ENCODE measurements at regions not wholly inside any gene's neighbourhood (a gene's known extent, or its start where the extent isn't known, plus 50 kb on each side); places are given as distances from the start of the nearest gene placed in this dataset.

GRCh38 chr6:11428895-11429294, 108.7 kb upstream of the TMEM170B start:
- Histone ChIP-seq H3K27ac (ENCODE audit: low read depth, low read length) (no peak overlapping the region), H3K4me3 (ENCODE audit: low read depth, low read length) (no peak overlapping the region), H3K79me2 (ENCODE audit: control insufficient read depth, insufficient read depth, low read length, poor library complexity) (no peaks in the 10 kb centered on the region), H3K18ac (ENCODE audit: low read length) (no peak overlapping the region), H4K91ac (ENCODE audit: low read depth, low read length) (no peak overlapping the region), H3K27me3 (ENCODE audit: insufficient read depth, low read length) (no peaks in the 10 kb centered on the region), H2AK5ac (ENCODE audit: low read length) (no peak overlapping the region), H3K4me2 (ENCODE audit: low read length) (peak overlapping the region; percentile 17), H3K79me1 (ENCODE audit: low read length) (peaks cover 22% of the 10 kb centered on the region), H3K23ac (ENCODE audit: low read length) (no peak overlapping the region), H3K36me3 (ENCODE audit: control insufficient read depth in 1 of 2, insufficient read depth in 2 of 2, low read length in 2 of 2) (peaks cover 0 to 1% of the 10 kb centered on the region in 2 experiments), H2AFZ (ENCODE audit: insufficient read depth, low read length, poor library complexity) (no peak overlapping the region), H3K4ac (ENCODE audit: low read depth, low read length) (no peak overlapping the region), H3K4me1 (ENCODE audit: control insufficient read depth in 1 of 2, insufficient read depth in 2 of 2, low read length in 2 of 2) (peaks cover 16 to 34% of the 10 kb centered on the region in 2 experiments), H3K9ac (ENCODE audit: low read length) (no peak overlapping the region), H3K9me3 (ENCODE audit: insufficient read depth, low read depth, low read length) (no peaks in the 10 kb centered on the region), H3K14ac (ENCODE audit: low read length) (no peak overlapping the region), H2BK5ac (ENCODE audit: low read depth, low read length, poor library complexity) (no peak overlapping the region), H2BK12ac (ENCODE audit: low read length) (no peak overlapping the region), H2BK120ac (ENCODE audit: insufficient read depth, low read length, poor library complexity) (no peak overlapping the region), H4K8ac (ENCODE audit: low read depth, low read length) (no peak overlapping the region), H4K12ac (ENCODE audit: low read depth, low read length) (no peak overlapping the region)
- no CpG with 5 or more reads among the region's 3 CpGs for WGBS (ENCODE audit: extremely low coverage, insufficient coverage, insufficient read length)
- peak; percentile 87 to 96 for DNase-seq

- Histone ChIP-seq H3K27ac (ENCODE audit: low read depth, low read length) (peak overlapping the region; percentile 31), H2BK5ac (ENCODE audit: low read depth, low read length, poor library complexity) (peak overlapping the region; percentile 86), H4K12ac (ENCODE audit: low read depth, low read length) (no peak overlapping the region), H2AK5ac (ENCODE audit: low read length) (peak overlapping the region; percentile 57), H3K36me3 (ENCODE audit: control insufficient read depth in 1 of 2, insufficient read depth in 2 of 2, low read length in 2 of 2) (peaks cover 0 to 1% of the 10 kb centered on the region in 2 experiments), H3K9ac (ENCODE audit: low read length) (no peak overlapping the region), H3K9me3 (ENCODE audit: insufficient read depth, low read depth, low read length) (no peaks in the 10 kb centered on the region), H3K4ac (ENCODE audit: low read depth, low read length) (peak overlapping the region; percentile 31), H3K14ac (ENCODE audit: low read length) (peak overlapping the region; percentile 70), H2AFZ (ENCODE audit: insufficient read depth, low read length, poor library complexity) (peak overlapping the region; percentile 6), H4K8ac (ENCODE audit: low read depth, low read length) (peak overlapping the region; percentile 61), H3K79me2 (ENCODE audit: control insufficient read depth, insufficient read depth, low read length, poor library complexity) (no peaks in the 10 kb centered on the region), H4K91ac (ENCODE audit: low read depth, low read length) (peak overlapping the region; percentile 82), H3K18ac (ENCODE audit: low read length) (peak overlapping the region; percentile 60), H3K4me3 (ENCODE audit: low read depth, low read length) (no peak overlapping the region), H3K4me1 (ENCODE audit: control insufficient read depth in 1 of 2, insufficient read depth in 2 of 2, low read length in 2 of 2) (peaks cover 16 to 38% of the 10 kb centered on the region in 2 experiments), H3K27me3 (ENCODE audit: insufficient read depth, low read length) (no peaks in the 10 kb centered on the region), H3K79me1 (ENCODE audit: low read length) (peaks cover 22% of the 10 kb centered on the region), H2BK12ac (ENCODE audit: low read length) (peak overlapping the region; percentile 95), H3K4me2 (ENCODE audit: low read length) (no peak overlapping the region), H2BK120ac (ENCODE audit: insufficient read depth, low read length, poor library complexity) (peak overlapping the region; percentile 89), H3K23ac (ENCODE audit: low read length) (no peak overlapping the region)
- WGBS (ENCODE audit: extremely low coverage, insufficient coverage, insufficient read length) = no CpG with 5 or more reads among the region's 2 CpGs
- no peak for DNase-seq
These were observed 109.2 kb upstream of the TMEM170B start for GRCh38 chr6:11428371-11428770.

GRCh38 chr6:11427723-11428245, 109.8 kb upstream of the TMEM170B start:
- no peak overlapping the region for H3K9ac ChIP-seq (ENCODE audit: low read length)
- peaks cover 16 to 38% of the 10 kb centered on the region in 2 experiments for H3K4me1 ChIP-seq (ENCODE audit: control insufficient read depth in 1 of 2, insufficient read depth in 2 of 2, low read length in 2 of 2)
- peak in 1 of 2 donors; percentile 52 for DNase-seq
- H4K91ac ChIP-seq (ENCODE audit: low read depth, low read length) = peak overlapping the region; percentile 82
- H3K36me3 ChIP-seq (ENCODE audit: control insufficient read depth in 1 of 2, insufficient read depth in 2 of 2, low read length in 2 of 2) = peaks cover 0 to 1% of the 10 kb centered on the region in 2 experiments
- H3K18ac ChIP-seq (ENCODE audit: low read length) = peak overlapping the region; percentile 60
- H3K23ac ChIP-seq (ENCODE audit: low read length) = no peak overlapping the region
- peak overlapping the region; percentile 89 for H2BK120ac ChIP-seq (ENCODE audit: insufficient read depth, low read length, poor library complexity)
- H3K4me3 ChIP-seq (ENCODE audit: low read depth, low read length) = no peak overlapping the region
- H4K12ac ChIP-seq (ENCODE audit: low read depth, low read length) = no peak overlapping the region
- peak overlapping the region; percentile 95 for H2BK12ac ChIP-seq (ENCODE audit: low read length)
- H3K14ac ChIP-seq (ENCODE audit: low read length) = peak overlapping the region; percentile 70
- H3K27me3 ChIP-seq (ENCODE audit: insufficient read depth, low read length) = no peaks in the 10 kb centered on the region
- peak overlapping the region; percentile 86 for H2BK5ac ChIP-seq (ENCODE audit: low read depth, low read length, poor library complexity)
- peak overlapping the region; percentile 61 for H4K8ac ChIP-seq (ENCODE audit: low read depth, low read length)
- no peaks in the 10 kb centered on the region for H3K79me2 ChIP-seq (ENCODE audit: control insufficient read depth, insufficient read depth, low read length, poor library complexity)
- no peaks in the 10 kb centered on the region for H3K9me3 ChIP-seq (ENCODE audit: insufficient read depth, low read depth, low read length)
- peak overlapping the region; percentile 31 for H3K27ac ChIP-seq (ENCODE audit: low read depth, low read length)
- peak overlapping the region; percentile 57 for H2AK5ac ChIP-seq (ENCODE audit: low read length)
- H3K4me2 ChIP-seq (ENCODE audit: low read length) = no peak overlapping the region
- no CpG with 5 or more reads among the region's 10 CpGs for WGBS (ENCODE audit: extremely low coverage, insufficient coverage, insufficient read length)
- peak overlapping the region; percentile 31 for H3K4ac ChIP-seq (ENCODE audit: low read depth, low read length)
- H3K79me1 ChIP-seq (ENCODE audit: low read length) = peaks cover 22% of the 10 kb centered on the region
- H2AFZ ChIP-seq (ENCODE audit: insufficient read depth, low read length, poor library complexity) = peak overlapping the region; percentile 6

- peak overlapping the region; percentile 1 for H2BK120ac ChIP-seq (ENCODE audit: insufficient read depth, low read length, poor library complexity)
- H2BK5ac ChIP-seq (ENCODE audit: low read depth, low read length, poor library complexity) = no peak overlapping the region
- no peaks in the 10 kb centered on the region for H3K79me2 ChIP-seq (ENCODE audit: control insufficient read depth, insufficient read depth, low read length, poor library complexity)
- no peak overlapping the region for H4K12ac ChIP-seq (ENCODE audit: low read depth, low read length)
- no peaks in the 10 kb centered on the region for H3K9me3 ChIP-seq (ENCODE audit: insufficient read depth, low read depth, low read length)
- H3K79me1 ChIP-seq (ENCODE audit: low read length) = peaks cover 22% of the 10 kb centered on the region
- H3K4me2 ChIP-seq (ENCODE audit: low read length) = no peak overlapping the region
- no peak overlapping the region for H3K4ac ChIP-seq (ENCODE audit: low read depth, low read length)
- peaks cover 16 to 38% of the 10 kb centered on the region in 2 experiments for H3K4me1 ChIP-seq (ENCODE audit: control insufficient read depth in 1 of 2, insufficient read depth in 2 of 2, low read length in 2 of 2)
- no peak overlapping the region for H4K8ac ChIP-seq (ENCODE audit: low read depth, low read length)
- no peaks in the 10 kb centered on the region for H3K27me3 ChIP-seq (ENCODE audit: insufficient read depth, low read length)
- peak overlapping the region; percentile 45 for H3K14ac ChIP-seq (ENCODE audit: low read length)
- no peak overlapping the region for H3K27ac ChIP-seq (ENCODE audit: low read depth, low read length)
- H3K9ac ChIP-seq (ENCODE audit: low read length) = no peak overlapping the region
- peak overlapping the region; percentile 1 for H2AK5ac ChIP-seq (ENCODE audit: low read length)
- H2AFZ ChIP-seq (ENCODE audit: insufficient read depth, low read length, poor library complexity) = peak overlapping the region; percentile 4
- H3K23ac ChIP-seq (ENCODE audit: low read length) = no peak overlapping the region
- H3K18ac ChIP-seq (ENCODE audit: low read length) = no peak overlapping the region
- H2BK12ac ChIP-seq (ENCODE audit: low read length) = peak overlapping the region; percentile 4
- WGBS (ENCODE audit: extremely low coverage, insufficient coverage, insufficient read length) = 100% methylated on average over 6 of the region's 9 CpGs
- no peak overlapping the region for H3K4me3 ChIP-seq (ENCODE audit: low read depth, low read length)
- H4K91ac ChIP-seq (ENCODE audit: low read depth, low read length) = peak overlapping the region; percentile 52
- H3K36me3 ChIP-seq (ENCODE audit: control insufficient read depth in 1 of 2, insufficient read depth in 2 of 2, low read length in 2 of 2) = peaks cover 0 to 1% of the 10 kb centered on the region in 2 experiments
- no peak for DNase-seq
These were observed 110.3 kb upstream of the TMEM170B start for GRCh38 chr6:11427091-11427722.
